HG03442 (cell line): ENCODE measurements at regions not wholly inside any gene's neighbourhood (a gene's known extent, or its start where the extent isn't known, plus 50 kb on each side); places are given as distances from the start of the nearest gene placed in this dataset.

ENCODE experiments used
- ATAC-seq: cut with Tn5 transposase; IDR thresholded peaks from one replicate; pipeline ENCODE4 v1.9.1; 2021; ENCODE audit warnings: mild to moderate bottlenecking, moderate library complexity; ENCODE audit not compliant: unreplicated experiment

DNA sequence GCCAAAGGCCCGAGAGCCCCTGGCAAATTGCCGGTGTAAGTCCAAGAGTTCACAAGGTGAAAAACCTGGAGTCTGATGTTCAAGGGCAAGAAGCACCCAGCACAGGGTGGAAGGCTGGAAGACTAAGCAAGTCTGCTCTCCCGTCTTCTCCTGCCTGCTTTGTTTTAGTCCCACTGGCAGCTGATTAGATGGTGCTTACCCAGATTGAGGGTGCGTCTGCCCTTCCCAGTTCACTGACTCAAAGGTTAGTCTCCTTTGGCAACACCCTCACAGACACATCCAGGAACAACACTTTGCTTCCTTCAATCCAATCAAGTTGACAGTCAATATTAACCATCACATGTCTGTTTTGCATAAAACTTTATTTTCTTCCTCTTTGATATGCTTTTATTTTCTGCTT, 157.4 kb downstream of the HS3ST1 start:
- no peak for ATAC-seq

- no peak for ATAC-seq
Measured at GRCh38 chr4:11268149-11268548, 160.5 kb downstream of the HS3ST1 start.

GRCh38 chr4:11264841-11265240, 163.9 kb downstream of the HS3ST1 start:
- no peak for ATAC-seq

- ATAC-seq, result no peak
Measured at GRCh38 chr4:11264346-11264745, 164.3 kb downstream of the HS3ST1 start.

DNA sequence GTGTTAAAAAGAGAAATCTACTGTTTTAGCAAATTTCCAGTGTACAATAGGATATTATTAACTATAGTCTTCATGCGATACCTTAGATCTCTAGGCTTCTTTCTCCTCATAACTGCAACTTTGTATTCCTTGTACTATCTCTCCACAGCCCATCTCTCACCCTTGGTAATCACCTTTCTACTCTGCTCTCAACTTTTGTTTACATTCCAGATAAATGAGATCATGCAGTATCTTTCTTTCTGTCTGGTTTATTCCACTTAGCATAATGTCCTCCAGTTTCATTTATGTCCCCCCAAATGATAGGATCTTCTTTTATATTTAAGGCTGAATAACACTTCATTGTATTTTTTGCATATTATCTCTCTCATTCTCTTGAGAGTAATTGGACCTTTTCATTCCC, 165.5 kb downstream of the HS3ST1 start:
- no peak for ATAC-seq

GRCh38 chr4:11261066-11261850, 167.4 kb downstream of the HS3ST1 start:
- ATAC-seq, result no peak

DNA sequence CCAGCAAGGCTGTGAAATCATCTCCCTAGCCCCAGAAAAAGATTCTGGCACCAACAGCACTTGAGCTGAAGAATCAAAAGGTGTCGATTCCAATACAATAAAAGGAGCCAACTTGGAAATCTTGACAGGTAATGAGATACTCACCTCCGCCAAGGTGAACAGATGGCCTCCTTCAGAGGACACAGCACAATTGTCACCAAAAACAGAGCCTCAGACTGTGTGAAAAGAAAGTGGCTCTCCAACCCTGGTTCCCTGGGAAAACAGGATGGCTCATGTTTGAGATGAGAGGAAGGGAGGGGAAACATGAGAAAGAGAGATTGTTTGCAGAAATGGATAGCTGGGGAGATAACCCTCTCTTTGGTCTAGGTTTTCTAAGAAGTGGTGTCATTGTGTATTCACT, 168.9 kb downstream of the HS3ST1 start:
- no peak for ATAC-seq

DNA sequence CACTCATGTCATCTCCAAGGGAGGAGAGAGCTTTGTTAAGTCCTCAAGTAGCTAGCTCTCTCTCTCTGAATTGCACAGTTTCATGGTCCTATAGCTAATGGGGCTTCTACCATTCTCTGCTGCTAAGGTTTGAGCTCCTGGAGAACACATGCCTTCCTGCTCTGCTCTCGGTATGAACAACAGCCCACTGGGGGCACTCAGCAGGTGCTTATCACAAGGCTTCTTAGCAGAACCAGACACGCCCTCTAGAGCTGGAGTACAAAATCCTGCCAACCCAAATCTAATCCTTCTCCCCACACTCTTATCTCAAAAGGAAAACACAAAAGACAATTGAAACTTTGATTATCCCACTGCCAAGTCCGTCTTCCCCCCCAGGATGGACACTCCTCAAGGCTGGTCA, 176.5 kb downstream of the HS3ST1 start:
- no peak for ATAC-seq

DNA sequence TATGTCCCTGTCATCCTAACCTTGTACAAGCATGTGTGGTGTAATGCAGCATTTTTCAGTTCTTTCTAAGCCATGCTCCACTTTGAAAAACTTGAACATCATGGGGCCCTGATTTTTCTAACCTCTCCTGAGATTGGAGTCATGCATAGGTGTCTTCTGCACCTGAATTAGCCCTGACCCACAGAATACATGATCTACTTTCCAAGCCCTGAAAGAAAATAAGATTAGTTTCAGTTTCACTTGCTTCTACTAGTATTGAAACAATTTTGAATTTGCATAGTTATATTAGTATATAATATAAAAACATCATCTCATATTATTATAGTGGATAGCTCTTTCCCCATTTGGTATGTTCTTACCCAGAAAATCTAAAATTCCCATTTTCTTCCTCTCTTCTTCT, 178.2 kb downstream of the HS3ST1 start:
- no peak for ATAC-seq

- ATAC-seq, result no peak
Measured at GRCh38 chr4:11232015-11232414, 196.7 kb downstream of the HS3ST1 start.

GRCh38 chr4:11230866-11231265, 197.8 kb downstream of the HS3ST1 start:
- no peak for ATAC-seq

GRCh38 chr4:11228530-11228929, 200.2 kb downstream of the HS3ST1 start:
- ATAC-seq, result no peak

DNA sequence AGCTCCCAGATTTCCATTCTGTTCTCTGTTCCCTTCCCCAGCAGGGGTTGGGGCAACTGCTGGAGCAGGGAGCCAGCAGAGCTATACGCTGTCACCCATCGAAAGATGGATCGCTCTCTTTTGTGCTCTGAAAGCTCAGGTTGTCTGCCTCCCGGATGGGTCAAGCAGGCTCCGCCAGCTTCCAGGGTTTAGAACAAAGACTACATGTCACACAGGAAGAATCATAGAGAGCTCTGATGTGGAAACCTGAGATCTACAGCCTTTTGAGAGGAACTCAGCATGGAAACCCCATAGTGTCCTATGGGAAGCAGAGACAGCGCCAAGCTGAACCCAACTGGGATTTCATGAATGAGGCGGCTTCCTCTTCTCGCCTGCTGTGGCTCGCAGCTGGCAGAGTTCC, 205.4 kb downstream of the HS3ST1 start:
- no peak for ATAC-seq

GRCh38 chr4:11218692-11219091, 210.0 kb downstream of the HS3ST1 start:
- ATAC-seq, result no peak

DNA sequence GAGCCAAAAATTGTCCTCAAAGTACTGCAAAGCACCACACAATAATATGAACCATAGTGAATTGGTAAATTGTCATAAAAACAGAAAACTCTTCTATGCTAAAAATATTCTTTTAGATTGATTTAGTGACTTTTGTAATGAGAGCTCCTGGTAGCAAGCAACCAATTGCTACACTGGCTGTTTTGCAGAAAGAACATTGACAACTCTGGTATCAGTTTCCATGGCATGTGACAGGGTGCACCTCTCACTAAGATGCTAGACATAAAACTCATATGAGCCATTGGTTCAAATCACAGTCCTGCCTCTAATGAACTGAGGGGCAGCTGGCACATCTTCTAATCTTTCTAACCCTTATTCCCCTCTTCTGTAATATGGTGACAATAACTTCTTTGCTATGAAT, 212.2 kb downstream of the HS3ST1 start:
- no peak for ATAC-seq

- no peak for ATAC-seq
Measured at GRCh38 chr4:11214281-11214680, 214.4 kb downstream of the HS3ST1 start.

DNA sequence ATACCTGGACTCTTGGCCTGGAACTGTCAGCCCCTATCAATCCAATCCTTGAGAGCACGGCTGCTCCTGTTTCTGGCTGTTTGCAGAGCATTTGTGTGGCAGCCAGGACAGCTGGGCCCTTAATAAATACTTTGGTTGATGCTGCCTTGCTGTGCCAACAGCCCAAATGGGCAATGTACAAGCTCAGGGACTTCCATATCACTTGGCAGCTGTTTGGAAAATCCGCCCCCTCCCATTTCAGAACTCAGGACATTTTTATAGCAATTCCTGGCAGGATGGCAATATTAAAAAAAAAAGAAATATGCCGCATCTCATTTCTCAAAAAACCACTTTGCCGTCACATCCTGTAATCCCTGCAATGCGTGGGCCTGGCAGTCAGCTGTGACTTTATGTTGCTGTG, 218.9 kb downstream of the HS3ST1 start:
- ATAC-seq, result no peak

- no peak for ATAC-seq
Measured at GRCh38 chr4:11201256-11201655, 227.4 kb downstream of the HS3ST1 start.

DNA sequence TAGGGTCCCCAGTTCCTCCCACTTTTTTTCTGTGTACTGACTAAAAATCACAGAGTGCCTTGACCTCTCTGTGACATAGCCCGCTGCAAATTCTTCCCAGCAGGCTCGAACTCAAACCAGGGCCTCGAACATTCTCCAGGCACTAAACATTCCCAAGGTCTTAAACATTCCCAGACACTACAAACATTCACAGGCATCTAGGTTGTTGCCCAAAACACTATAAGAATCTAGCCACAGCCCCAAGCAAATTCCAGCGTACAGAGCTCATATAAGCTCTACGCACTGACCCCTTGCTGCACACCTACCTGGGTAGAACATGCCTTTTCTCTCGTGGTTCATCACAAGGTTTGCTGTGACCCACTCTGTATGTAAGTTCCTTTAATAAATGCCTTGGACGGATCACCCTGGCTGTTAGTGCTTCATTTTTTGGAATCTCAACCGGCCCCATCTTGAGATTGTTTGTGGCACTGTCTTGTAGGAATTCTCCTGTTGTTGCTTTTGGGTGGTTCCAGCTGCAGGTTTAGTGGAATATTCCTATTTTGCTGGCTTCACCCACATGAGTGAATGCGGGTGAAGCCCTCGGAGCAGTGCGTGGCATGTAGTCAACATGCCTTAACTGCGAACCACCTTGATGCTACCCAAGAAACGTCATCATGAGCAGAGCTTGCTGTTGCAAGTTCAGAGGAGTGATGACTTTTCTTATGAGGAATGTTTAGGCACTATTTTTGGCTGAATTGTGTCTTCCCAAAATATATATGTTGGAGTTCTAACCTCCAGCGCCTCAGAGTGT, 230.0 kb downstream of the HS3ST1 start:
- no peak for ATAC-seq

DNA sequence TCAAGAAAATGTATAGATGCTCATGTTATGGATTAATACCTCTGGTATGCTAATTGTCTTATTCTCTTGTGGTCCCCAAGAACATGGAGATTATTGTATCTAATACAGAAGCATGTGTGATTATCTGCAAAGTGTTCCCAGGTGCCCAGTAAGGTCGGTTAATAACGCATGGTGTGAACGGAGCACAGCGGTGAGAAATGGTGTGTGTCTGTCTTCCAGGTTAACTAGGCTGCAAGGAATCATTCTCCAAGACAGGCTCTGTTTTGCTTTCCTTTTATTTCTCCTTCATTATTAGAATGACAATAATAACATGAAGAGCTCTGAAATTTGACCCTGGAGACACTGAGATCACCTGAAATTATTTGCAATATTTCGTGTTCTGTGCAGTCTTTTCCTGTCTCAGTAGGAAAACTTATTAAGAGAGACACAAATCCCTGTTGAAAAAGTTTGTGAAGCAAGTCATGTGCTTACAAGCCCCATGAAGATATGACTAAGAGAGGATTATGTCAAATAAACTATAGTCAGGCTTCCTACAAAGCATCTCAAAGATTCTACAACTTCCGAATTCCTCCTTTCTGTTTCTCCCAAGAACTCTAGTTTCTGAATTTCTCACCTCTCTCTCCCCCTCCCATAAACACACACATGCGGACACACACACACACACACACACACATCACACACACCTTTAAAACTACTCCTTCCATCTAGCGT, 230.9 kb downstream of the HS3ST1 start:
- ATAC-seq, result no peak

GRCh38 chr4:11196927-11197522, 231.7 kb downstream of the HS3ST1 start:
- ATAC-seq, result no peak
